OCI-LY1 (cell line): ENCODE measurements at regions not wholly inside any gene's neighbourhood (a gene's known extent, or its start where the extent isn't known, plus 50 kb on each side); places are given as distances from the start of the nearest gene placed in this dataset.

Source experiments
- H2AFZ ChIP-seq: fragments of 200-600 bp; sonication (generic), shearing (Covaris generic); 2 replicates; pipeline ENCODE4 v1.6.0; 2014; ENCODE audit warnings: antibody characterized with exemption, mild to moderate bottlenecking, low read length
- H3F3A ChIP-seq: fragments of 200-600 bp; sonication (generic), shearing (Covaris generic); 2 replicates; pipeline ENCODE4 v1.6.0; 2014; ENCODE audit warnings: mild to moderate bottlenecking, antibody characterized with exemption, low read length, moderate library complexity; ENCODE audit not compliant: insufficient read depth
- H3K27ac ChIP-seq: fragments of 200-600 bp; sonication (generic); 2 replicates; pipeline ENCODE4 v1.5.1; 2014; ENCODE audit warnings: low read length, mixed run types, mild to moderate bottlenecking, low read depth; ENCODE audit not compliant: poor library complexity, severe bottlenecking
- H3K27me3 ChIP-seq: fragments of 200-600 bp; sonication (generic); 2 replicates; pipeline ENCODE4 v1.6.0; 2014; ENCODE audit warnings: antibody characterized with exemption, mild to moderate bottlenecking, low read length, moderate library complexity; ENCODE audit not compliant: insufficient read depth
- H3K36me3 ChIP-seq: fragments of 200-600 bp; sonication (generic); 2 replicates; pipeline ENCODE4 v1.6.1; 2014; ENCODE audit warnings: mild to moderate bottlenecking, antibody characterized with exemption, low read length, moderate library complexity, mixed read lengths; ENCODE audit not compliant: insufficient read depth
- H3K4me1 ChIP-seq: fragments of 200-600 bp; sonication (generic); 2 replicates; pipeline ENCODE4 v1.5.1; 2014; ENCODE audit warnings: mild to moderate bottlenecking, low read length, moderate library complexity; ENCODE audit not compliant: insufficient read depth, severe bottlenecking
- H3K4me2 ChIP-seq: fragments of 200-600 bp; sonication (generic), shearing (Covaris generic); 2 replicates; pipeline ENCODE4 v1.6.1; 2014; ENCODE audit warnings: low read length
- H3K4me3 ChIP-seq: fragments of 200-600 bp; sonication (generic); 2 replicates; pipeline ENCODE4 v1.5.1; 2014; ENCODE audit warnings: low read length, low read depth, mild to moderate bottlenecking, mixed read lengths; ENCODE audit not compliant: poor library complexity, severe bottlenecking
- H3K79me2 ChIP-seq: fragments of 200-600 bp; shearing (Covaris generic); 2 replicates; pipeline ENCODE4 v1.6.1; 2016; ENCODE audit warnings: mixed run types, low read length, mixed read lengths; ENCODE audit not compliant: insufficient read depth
- H3K9ac ChIP-seq: fragments of 200-600 bp; sonication (generic), shearing (Covaris generic); 2 replicates; pipeline ENCODE4 v1.6.1; 2014; ENCODE audit warnings: mild to moderate bottlenecking, low read length, mixed read lengths
- H3K9me2 ChIP-seq: fragments of 200-600 bp; sonication (generic), shearing (Covaris generic); 2 replicates; pipeline ENCODE4 v1.6.1; 2014; ENCODE audit warnings: low read depth, mild to moderate bottlenecking, low read length, mixed read lengths
- H3K9me3 ChIP-seq: fragments of 200-600 bp; shearing (Covaris generic); 2 replicates; pipeline ENCODE4 v1.6.1; 2014; ENCODE audit warnings: low read length, mixed read lengths
- H4K20me1 ChIP-seq: fragments of 200-600 bp; sonication (generic), shearing (Covaris generic); 2 replicates; pipeline ENCODE4 v1.6.0; 2016; ENCODE audit warnings: mild to moderate bottlenecking, low read length; ENCODE audit not compliant: insufficient read depth
- EZH2 ChIP-seq: fragments of 200-600 bp; sonication (generic), shearing (Covaris generic); IDR thresholded peaks from 2 replicates; pipeline ENCODE4 v1.8.0; 2017; ENCODE audit warnings: borderline replicate concordance, mixed run types, mild to moderate bottlenecking, antibody characterized with exemption, low read length, moderate library complexity, mixed read lengths
- TF ChIP-seq, protein P1 (sequence below): fragments of 200-600 bp; sonication (generic), shearing (Covaris generic); IDR thresholded peaks from 2 replicates; pipeline ENCODE4 v1.5.1; 2017; ENCODE audit warnings: mild to moderate bottlenecking, antibody characterized with exemption, low read length, moderate library complexity, mixed read lengths

DNA sequence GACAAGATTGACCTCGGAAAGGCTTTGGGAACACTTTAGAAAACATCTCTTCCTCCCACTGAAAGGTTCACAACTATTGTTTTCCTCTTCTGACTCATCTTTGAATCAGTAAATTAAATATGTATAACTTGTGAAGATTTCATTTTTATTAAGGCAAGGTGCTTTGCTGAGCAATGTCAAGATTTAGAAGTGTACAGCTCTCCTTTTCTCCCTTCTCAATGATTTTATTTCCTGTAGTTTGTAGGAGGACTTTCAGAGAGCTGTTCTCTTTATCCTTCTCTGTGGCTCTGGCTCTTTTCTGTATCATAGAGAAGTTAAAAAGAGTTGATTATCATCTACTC, 594.2 kb downstream of the METTL15 start:
- Histone ChIP-seq H4K20me1 (no peaks in the 10 kb centered on the region), H3K36me3 (no peaks in the 10 kb centered on the region), H3K9me3 (no peaks in the 10 kb centered on the region), H2AFZ (no peak overlapping the region), H3K9ac (no peak overlapping the region), H3K4me3 (no peak overlapping the region), H3K9me2 (no peaks in the 10 kb centered on the region), H3F3A (no peaks in the 10 kb centered on the region), H3K27me3 (no peaks in the 10 kb centered on the region), H3K79me2 (no peaks in the 10 kb centered on the region), H3K27ac (no peak overlapping the region), H3K4me1 (no peaks in the 10 kb centered on the region), H3K4me2 (no peak overlapping the region)
- TF ChIP-seq EZH2: no peak
- TF ChIP-seq, protein P1, sequence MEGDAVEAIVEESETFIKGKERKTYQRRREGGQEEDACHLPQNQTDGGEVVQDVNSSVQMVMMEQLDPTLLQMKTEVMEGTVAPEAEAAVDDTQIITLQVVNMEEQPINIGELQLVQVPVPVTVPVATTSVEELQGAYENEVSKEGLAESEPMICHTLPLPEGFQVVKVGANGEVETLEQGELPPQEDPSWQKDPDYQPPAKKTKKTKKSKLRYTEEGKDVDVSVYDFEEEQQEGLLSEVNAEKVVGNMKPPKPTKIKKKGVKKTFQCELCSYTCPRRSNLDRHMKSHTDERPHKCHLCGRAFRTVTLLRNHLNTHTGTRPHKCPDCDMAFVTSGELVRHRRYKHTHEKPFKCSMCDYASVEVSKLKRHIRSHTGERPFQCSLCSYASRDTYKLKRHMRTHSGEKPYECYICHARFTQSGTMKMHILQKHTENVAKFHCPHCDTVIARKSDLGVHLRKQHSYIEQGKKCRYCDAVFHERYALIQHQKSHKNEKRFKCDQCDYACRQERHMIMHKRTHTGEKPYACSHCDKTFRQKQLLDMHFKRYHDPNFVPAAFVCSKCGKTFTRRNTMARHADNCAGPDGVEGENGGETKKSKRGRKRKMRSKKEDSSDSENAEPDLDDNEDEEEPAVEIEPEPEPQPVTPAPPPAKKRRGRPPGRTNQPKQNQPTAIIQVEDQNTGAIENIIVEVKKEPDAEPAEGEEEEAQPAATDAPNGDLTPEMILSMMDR: no peak

DNA sequence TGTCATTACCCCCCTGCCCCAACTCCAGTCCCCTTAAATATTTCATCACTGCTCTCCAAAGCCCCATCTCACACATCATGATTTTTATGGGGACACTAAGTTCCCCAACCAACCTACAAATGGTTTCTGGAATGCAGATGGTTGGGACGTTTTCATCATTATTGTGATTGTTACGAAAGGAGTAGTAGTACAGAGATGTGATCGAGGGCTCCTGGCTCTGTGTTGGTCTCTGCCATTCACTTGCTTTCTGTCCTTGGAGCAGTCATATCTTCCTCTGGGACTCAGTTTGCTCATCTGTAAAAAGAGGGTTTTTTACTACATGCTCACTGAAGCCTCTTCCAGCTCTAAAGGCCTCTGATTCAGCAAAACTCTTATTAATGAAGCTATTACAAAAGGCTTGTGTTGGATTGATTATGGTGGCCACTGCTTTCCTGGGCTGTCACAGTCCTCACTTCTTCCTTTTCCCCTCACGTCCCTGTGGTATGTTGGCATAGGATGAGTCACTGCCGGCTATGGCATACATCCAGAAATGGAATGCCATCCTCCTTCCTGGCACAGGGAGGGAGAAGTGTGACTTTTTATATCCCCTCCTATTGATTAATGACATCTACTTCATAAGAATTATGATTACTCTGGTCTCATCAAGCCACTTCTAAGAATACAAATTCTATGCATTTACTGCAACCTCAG, 593.7 kb downstream of the METTL15 start:
- H3K9ac ChIP-seq: no peak overlapping the region
- H2AFZ ChIP-seq: no peak overlapping the region
- H3K36me3 ChIP-seq: no peaks in the 10 kb centered on the region
- no peaks in the 10 kb centered on the region for H3F3A ChIP-seq
- no peaks in the 10 kb centered on the region for H3K27me3 ChIP-seq
- H4K20me1 ChIP-seq: no peaks in the 10 kb centered on the region
- no peak overlapping the region for H3K4me2 ChIP-seq
- no peak overlapping the region for H3K4me3 ChIP-seq
- TF ChIP-seq, protein P1: no peak
- no peak for TF ChIP-seq EZH2
- no peaks in the 10 kb centered on the region for H3K9me3 ChIP-seq
- no peaks in the 10 kb centered on the region for H3K4me1 ChIP-seq
- no peaks in the 10 kb centered on the region for H3K79me2 ChIP-seq
- no peaks in the 10 kb centered on the region for H3K9me2 ChIP-seq
- H3K27ac ChIP-seq: no peak overlapping the region

DNA sequence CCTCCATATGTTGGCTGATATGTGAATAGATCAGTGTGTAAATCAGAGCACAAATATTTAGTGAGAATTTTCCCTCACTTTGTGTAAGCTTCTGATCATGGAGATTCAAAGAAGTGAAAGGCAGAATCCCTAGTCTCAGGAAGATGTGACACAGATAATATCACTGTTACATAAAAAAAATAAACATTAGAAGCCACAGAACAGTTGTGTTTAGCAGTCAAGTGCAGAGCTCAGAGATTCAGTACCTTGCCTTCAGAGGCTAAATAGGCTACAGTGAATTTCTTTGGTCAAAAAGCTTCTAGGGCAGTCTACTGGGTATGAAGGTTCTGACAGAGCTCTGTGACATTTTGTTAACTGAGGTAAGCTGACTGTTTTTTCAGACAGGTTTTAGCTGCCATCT, 591.5 kb downstream of the METTL15 start:
- TF ChIP-seq, protein P1: no peak
- no peak for TF ChIP-seq EZH2
- Histone ChIP-seq H4K20me1 (no peaks in the 10 kb centered on the region), H2AFZ (no peak overlapping the region), H3K27me3 (no peaks in the 10 kb centered on the region), H3K4me3 (no peak overlapping the region), H3F3A (no peaks in the 10 kb centered on the region), H3K27ac (no peak overlapping the region), H3K9ac (no peak overlapping the region), H3K9me2 (no peaks in the 10 kb centered on the region), H3K79me2 (no peaks in the 10 kb centered on the region), H3K36me3 (no peaks in the 10 kb centered on the region), H3K4me1 (no peaks in the 10 kb centered on the region), H3K4me2 (no peak overlapping the region), H3K9me3 (no peaks in the 10 kb centered on the region)
